ENCODE measurements at regions not wholly inside any gene's neighbourhood (a gene's known extent, or its start where the extent isn't known, plus 50 kb on each side); places are given as distances from the start of the nearest gene placed in this dataset.

DNA sequence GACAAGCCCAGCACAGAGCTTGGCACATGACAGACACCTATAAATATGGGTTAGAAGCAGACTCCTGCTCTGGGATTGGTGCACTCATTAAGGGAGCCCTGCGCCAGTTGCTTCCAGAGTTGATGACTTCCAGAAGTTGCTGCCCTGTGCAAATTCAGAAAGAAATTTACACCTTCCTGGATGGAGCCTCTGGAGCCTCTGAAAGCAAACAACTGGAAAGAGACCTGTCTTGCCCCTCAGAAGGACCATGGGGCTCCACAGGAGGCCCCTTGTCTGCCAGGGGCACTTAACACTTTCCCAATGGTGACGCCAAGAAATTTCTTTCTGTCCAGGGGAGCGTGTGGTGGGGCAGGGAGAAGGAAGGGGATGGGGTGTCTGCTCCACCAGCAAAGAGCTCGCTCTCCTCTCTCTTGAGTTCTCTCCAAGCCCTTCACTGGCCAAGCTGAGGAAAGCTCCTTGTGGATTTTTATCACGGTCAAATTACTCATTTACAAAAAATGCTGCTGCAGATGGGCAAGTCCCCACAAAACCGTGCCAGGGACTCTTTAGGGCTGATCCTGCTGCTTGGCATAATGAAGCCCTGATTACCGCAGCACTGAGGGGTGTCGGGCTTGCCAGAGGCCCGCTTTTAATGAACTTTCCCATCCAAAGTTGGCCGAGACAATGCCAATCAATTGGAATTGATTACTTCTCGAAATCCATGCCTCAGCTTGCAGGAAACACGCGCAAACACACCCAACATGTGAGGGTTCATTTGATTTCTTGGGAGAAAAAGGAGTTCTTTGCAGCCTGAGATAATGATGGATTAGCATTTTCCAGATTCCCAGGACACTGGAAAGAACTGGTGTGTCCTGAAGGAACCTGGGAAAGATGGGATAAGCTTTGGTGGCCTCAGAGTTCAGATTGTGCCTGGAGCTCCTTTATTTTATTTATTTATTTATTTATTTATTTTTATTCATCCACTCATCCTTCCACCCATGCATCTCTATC lies 583.6 kb upstream of the CDH5 start:
- Histone ChIP-seq H3K36me3 (replicated peaks in 1 of 2; ENCODE audit: insufficient read depth in 1 of 2, low read depth in 2 of 2) (no peaks in the 10 kb centered on the region), H3K9me3 (no peaks in the 10 kb centered on the region), H3K27me3 (no peaks in the 10 kb centered on the region), H3K4me1 (peaks cover 8% of the 10 kb centered on the region), H3K27ac (no peak overlapping the region), H3K4me3 (no peak overlapping the region)
- TF ChIP-seq, protein P1, sequence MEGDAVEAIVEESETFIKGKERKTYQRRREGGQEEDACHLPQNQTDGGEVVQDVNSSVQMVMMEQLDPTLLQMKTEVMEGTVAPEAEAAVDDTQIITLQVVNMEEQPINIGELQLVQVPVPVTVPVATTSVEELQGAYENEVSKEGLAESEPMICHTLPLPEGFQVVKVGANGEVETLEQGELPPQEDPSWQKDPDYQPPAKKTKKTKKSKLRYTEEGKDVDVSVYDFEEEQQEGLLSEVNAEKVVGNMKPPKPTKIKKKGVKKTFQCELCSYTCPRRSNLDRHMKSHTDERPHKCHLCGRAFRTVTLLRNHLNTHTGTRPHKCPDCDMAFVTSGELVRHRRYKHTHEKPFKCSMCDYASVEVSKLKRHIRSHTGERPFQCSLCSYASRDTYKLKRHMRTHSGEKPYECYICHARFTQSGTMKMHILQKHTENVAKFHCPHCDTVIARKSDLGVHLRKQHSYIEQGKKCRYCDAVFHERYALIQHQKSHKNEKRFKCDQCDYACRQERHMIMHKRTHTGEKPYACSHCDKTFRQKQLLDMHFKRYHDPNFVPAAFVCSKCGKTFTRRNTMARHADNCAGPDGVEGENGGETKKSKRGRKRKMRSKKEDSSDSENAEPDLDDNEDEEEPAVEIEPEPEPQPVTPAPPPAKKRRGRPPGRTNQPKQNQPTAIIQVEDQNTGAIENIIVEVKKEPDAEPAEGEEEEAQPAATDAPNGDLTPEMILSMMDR (IDR thresholded peaks at IDR 0.05), result no peak
- TF ChIP-seq POLR2A (IDR thresholded peaks at IDR 0.05), result no peak
- DNase-seq, result peak in 2 of 4 donors; percentile 15 to 16
- WGBS, 2 donors, result 44 to 49% methylated on average over 12 to 13 of the region's 13 CpGs
- ATAC-seq, result peak; percentile 50
- intact Hi-C loops (cut with DNase I), result no loop called here

DNA sequence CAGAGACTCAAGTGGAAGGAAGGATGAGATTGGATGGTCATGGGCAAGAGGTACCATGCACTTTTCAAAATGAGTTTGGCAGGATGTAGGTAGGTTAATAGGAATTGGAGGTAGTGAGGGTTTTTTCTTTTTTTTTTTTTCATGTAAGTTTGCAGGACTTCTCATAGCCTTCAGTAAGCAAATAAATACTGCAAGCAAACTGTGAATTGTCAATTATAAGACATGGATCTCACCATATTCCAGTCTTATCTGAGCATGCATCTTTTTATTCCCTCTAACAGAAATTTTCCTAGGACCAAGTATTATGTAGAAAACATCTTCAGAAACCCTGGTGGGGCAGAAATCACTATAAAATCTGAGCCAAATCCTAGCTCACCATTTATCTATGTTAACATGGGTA lies 584.6 kb upstream of the CDH5 start:
- Histone ChIP-seq H3K27me3 (no peaks in the 10 kb centered on the region), H3K9me3 (no peaks in the 10 kb centered on the region), H3K4me1 (peaks cover 8% of the 10 kb centered on the region), H3K4me3 (no peak overlapping the region), H3K27ac (no peak overlapping the region), H3K36me3 (replicated peaks in 1 of 2; ENCODE audit: insufficient read depth in 1 of 2, low read depth in 2 of 2) (no peaks in the 10 kb centered on the region)
- ATAC-seq, result no peak
- intact Hi-C loops (cut with DNase I), result no loop called here
- no peak for DNase-seq
- TF ChIP-seq, protein P1 (IDR thresholded peaks at IDR 0.05), result no peak
- TF ChIP-seq POLR2A (IDR thresholded peaks at IDR 0.05), result no peak

GRCh38 chr16:65781363-65781762 lies 585.1 kb upstream of the CDH5 start:
- H3K4me3 ChIP-seq, result no peak overlapping the region
- no peaks in the 10 kb centered on the region for H3K9me3 ChIP-seq
- intact Hi-C loops (cut with DNase I), result no loop called here
- no peak overlapping the region for H3K27ac ChIP-seq
- H3K27me3 ChIP-seq, result no peaks in the 10 kb centered on the region
- TF ChIP-seq, protein P1 (IDR thresholded peaks at IDR 0.05), result no peak
- no peak for TF ChIP-seq POLR2A (IDR thresholded peaks at IDR 0.05)
- no peaks in the 10 kb centered on the region for H3K36me3 ChIP-seq (replicated peaks in 1 of 2; ENCODE audit: insufficient read depth in 1 of 2, low read depth in 2 of 2)
- ATAC-seq (no peak), DNase-seq (no peak)
- peaks cover 8% of the 10 kb centered on the region for H3K4me1 ChIP-seq
- 47 to 100% methylated on average over 1 of the region's 1 CpG for WGBS, 2 donors

DNA sequence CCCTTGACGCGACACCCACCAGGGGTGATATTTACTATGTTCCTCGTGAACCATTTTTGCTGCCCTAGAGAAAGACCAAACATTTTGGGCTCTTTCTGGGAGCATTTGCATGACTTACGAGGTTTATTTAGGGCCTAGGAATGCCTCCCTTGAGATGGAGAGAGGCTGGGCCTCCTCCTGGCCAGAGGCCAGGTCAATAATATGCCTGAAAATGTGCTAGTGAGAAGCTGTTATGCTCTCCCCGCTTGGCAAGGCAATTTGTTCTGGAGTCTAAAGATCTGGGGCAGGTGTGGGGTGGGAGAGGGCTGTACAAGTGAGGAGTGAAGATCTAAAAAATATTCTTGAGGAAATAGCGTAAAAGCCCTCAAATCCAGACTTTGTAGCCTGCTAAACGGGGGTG lies 587.3 kb upstream of the CDH5 start:
- H3K36me3 ChIP-seq (replicated peaks in 1 of 2; ENCODE audit: insufficient read depth in 1 of 2, low read depth in 2 of 2), result no peaks in the 10 kb centered on the region
- no peaks in the 10 kb centered on the region for H3K27me3 ChIP-seq
- no peak overlapping the region for H3K27ac ChIP-seq
- H3K4me1 ChIP-seq, result peaks cover 8% of the 10 kb centered on the region
- no peak for TF ChIP-seq POLR2A (IDR thresholded peaks at IDR 0.05)
- TF ChIP-seq, protein P1 (IDR thresholded peaks at IDR 0.05), result no peak
- no peak for DNase-seq
- no peak for ATAC-seq
- WGBS, 2 donors, result 78 to 79% methylated on average over 7 of the region's 7 CpGs
- no peaks in the 10 kb centered on the region for H3K9me3 ChIP-seq
- H3K4me3 ChIP-seq, result no peak overlapping the region
- intact Hi-C loops (cut with DNase I), result no loop called here
